ENCODE measurements at regions not wholly inside any gene's neighbourhood (a gene's known extent, or its start where the extent isn't known, plus 50 kb on each side); places are given as distances from the start of the nearest gene placed in this dataset.
A peak's percentile ranks its signal among the peaks of the same experiment; 100 is the strongest.

GRCh38 chr1:69252696-69253095 lies 315.0 kb upstream of the LRRC7 start:
- no peak for DNase-seq (ENCODE audit: low spot score)

GRCh38 chr1:69256036-69256435 lies 311.7 kb upstream of the LRRC7 start:
- DNase-seq (ENCODE audit: low spot score): no peak

- no peak for DNase-seq (ENCODE audit: low spot score)
Measured at GRCh38 chr1:69258842-69259241, 308.9 kb upstream of the LRRC7 start.

GRCh38 chr1:69263921-69264391 lies 303.8 kb upstream of the LRRC7 start:
- no peak for DNase-seq (ENCODE audit: low spot score)

GRCh38 chr1:69269491-69269890 lies 298.2 kb upstream of the LRRC7 start:
- no peak for DNase-seq (ENCODE audit: low spot score)

GRCh38 chr1:69271587-69272125 lies 296.1 kb upstream of the LRRC7 start:
- DNase-seq (ENCODE audit: low spot score): no peak

- DNase-seq (ENCODE audit: low spot score): no peak
Measured at GRCh38 chr1:69272684-69273083, 295.0 kb upstream of the LRRC7 start.

- DNase-seq (ENCODE audit: low spot score): no peak
Measured at GRCh38 chr1:69278923-69279322, 288.8 kb upstream of the LRRC7 start.

GRCh38 chr1:69283516-69283915 lies 284.2 kb upstream of the LRRC7 start:
- DNase-seq (ENCODE audit: low spot score): no peak

- DNase-seq (ENCODE audit: low spot score): no peak
Measured at GRCh38 chr1:69284508-69284907, 283.2 kb upstream of the LRRC7 start.

- no peak for DNase-seq (ENCODE audit: low spot score)
Measured at GRCh38 chr1:69288416-69288815, 279.3 kb upstream of the LRRC7 start.

- peak; percentile 8 for DNase-seq (ENCODE audit: low spot score)
Measured at GRCh38 chr1:69290291-69290690, 277.4 kb upstream of the LRRC7 start.

- DNase-seq (ENCODE audit: low spot score): no peak
Measured at GRCh38 chr1:69291541-69291940, 276.2 kb upstream of the LRRC7 start.

- no peak for DNase-seq (ENCODE audit: low spot score)
Measured at GRCh38 chr1:69292833-69293232, 274.9 kb upstream of the LRRC7 start.

- DNase-seq (ENCODE audit: low spot score): no peak
Measured at GRCh38 chr1:69294171-69294570, 273.6 kb upstream of the LRRC7 start.

GRCh38 chr1:69295265-69295664 lies 272.5 kb upstream of the LRRC7 start:
- no peak for DNase-seq (ENCODE audit: low spot score)

GRCh38 chr1:69305621-69306020 lies 262.1 kb upstream of the LRRC7 start:
- no peak for DNase-seq (ENCODE audit: low spot score)

- DNase-seq (ENCODE audit: low spot score): no peak
Measured at GRCh38 chr1:69312055-69312732, 255.5 kb upstream of the LRRC7 start.

- no peak for DNase-seq (ENCODE audit: low spot score)
Measured at GRCh38 chr1:69313118-69313517, 254.6 kb upstream of the LRRC7 start.

GRCh38 chr1:69315416-69315815 lies 252.3 kb upstream of the LRRC7 start:
- no peak for DNase-seq (ENCODE audit: low spot score)

- no peak for DNase-seq (ENCODE audit: low spot score)
Measured at GRCh38 chr1:69315823-69316222, 251.9 kb upstream of the LRRC7 start.

GRCh38 chr1:69319287-69319686 lies 248.4 kb upstream of the LRRC7 start:
- no peak for DNase-seq (ENCODE audit: low spot score)

GRCh38 chr1:69320757-69321211 lies 246.9 kb upstream of the LRRC7 start:
- no peak for DNase-seq (ENCODE audit: low spot score)

GRCh38 chr1:69321311-69321710 lies 246.4 kb upstream of the LRRC7 start:
- no peak for DNase-seq (ENCODE audit: low spot score)

Data from AG20443 (cell line).